Hepatocyte (in vitro differentiated cells): ENCODE measurements at regions not wholly inside any gene's neighbourhood (a gene's known extent, or its start where the extent isn't known, plus 50 kb on each side); places are given as distances from the start of the nearest gene placed in this dataset.

ENCODE experiments used
- CTCF ChIP-seq: fragments of 200-600 bp; sonication (generic); IDR thresholded peaks from 2 replicates; pipeline ENCODE4 v1.5.1; 2016; ENCODE audit warnings: antibody characterized with exemption, mild to moderate bottlenecking; ENCODE audit not compliant: poor library complexity
- EZH2 ChIP-seq: fragments of 200-600 bp; sonication (generic); IDR thresholded peaks from 2 replicates; pipeline ENCODE4 v1.6.1; 2016; ENCODE audit warnings: antibody characterized with exemption, mild to moderate bottlenecking, borderline replicate concordance

GRCh38 chrX:41009850-41010846 is 75.1 kb upstream of the USP9X start:
- TF ChIP-seq CTCF (no peak), EZH2 (no peak)
